ENCODE measurements at regions not wholly inside any gene's neighbourhood (a gene's known extent, or its start where the extent isn't known, plus 50 kb on each side); places are given as distances from the start of the nearest gene placed in this dataset.

- TF ChIP-seq EZH2phosphoT487 (IDR thresholded peaks at IDR 0.05; ENCODE audit: low read depth, severe bottlenecking, unreplicated experiment) (no peak), EZH2 (IDR thresholded peaks at IDR 0.05; ENCODE audit: borderline replicate concordance) (no peak)
- TF ChIP-seq, protein P1, sequence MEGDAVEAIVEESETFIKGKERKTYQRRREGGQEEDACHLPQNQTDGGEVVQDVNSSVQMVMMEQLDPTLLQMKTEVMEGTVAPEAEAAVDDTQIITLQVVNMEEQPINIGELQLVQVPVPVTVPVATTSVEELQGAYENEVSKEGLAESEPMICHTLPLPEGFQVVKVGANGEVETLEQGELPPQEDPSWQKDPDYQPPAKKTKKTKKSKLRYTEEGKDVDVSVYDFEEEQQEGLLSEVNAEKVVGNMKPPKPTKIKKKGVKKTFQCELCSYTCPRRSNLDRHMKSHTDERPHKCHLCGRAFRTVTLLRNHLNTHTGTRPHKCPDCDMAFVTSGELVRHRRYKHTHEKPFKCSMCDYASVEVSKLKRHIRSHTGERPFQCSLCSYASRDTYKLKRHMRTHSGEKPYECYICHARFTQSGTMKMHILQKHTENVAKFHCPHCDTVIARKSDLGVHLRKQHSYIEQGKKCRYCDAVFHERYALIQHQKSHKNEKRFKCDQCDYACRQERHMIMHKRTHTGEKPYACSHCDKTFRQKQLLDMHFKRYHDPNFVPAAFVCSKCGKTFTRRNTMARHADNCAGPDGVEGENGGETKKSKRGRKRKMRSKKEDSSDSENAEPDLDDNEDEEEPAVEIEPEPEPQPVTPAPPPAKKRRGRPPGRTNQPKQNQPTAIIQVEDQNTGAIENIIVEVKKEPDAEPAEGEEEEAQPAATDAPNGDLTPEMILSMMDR (IDR thresholded peaks at IDR 0.05; ENCODE audit: poor library complexity): no peak
Observed at GRCh38 chr2:45233301-45233700, 224.0 kb upstream of the SIX2 start.
